ENCODE measurements at regions not wholly inside any gene's neighbourhood (a gene's known extent, or its start where the extent isn't known, plus 50 kb on each side); places are given as distances from the start of the nearest gene placed in this dataset.

DNA sequence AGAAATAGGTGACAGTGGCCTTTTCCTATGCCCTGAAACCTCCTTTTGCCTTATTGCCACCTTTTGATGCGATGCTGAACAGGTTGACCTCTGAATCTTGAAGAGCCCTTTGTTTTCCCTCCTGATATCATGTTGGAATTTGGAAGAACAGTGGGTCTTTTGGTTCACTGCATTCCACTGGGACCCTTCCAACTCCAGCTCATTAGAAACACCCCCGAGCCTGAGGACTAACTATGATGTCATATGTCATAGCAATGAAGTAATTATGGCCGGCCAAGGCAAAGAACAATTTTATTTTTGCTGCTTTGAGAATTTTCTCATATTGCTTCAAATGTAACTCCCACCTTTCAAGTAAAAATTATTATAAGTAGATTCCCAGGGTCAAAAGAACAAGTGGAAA, 353.4 kb upstream of the JAG1 start:
- TF ChIP-seq, protein P1, sequence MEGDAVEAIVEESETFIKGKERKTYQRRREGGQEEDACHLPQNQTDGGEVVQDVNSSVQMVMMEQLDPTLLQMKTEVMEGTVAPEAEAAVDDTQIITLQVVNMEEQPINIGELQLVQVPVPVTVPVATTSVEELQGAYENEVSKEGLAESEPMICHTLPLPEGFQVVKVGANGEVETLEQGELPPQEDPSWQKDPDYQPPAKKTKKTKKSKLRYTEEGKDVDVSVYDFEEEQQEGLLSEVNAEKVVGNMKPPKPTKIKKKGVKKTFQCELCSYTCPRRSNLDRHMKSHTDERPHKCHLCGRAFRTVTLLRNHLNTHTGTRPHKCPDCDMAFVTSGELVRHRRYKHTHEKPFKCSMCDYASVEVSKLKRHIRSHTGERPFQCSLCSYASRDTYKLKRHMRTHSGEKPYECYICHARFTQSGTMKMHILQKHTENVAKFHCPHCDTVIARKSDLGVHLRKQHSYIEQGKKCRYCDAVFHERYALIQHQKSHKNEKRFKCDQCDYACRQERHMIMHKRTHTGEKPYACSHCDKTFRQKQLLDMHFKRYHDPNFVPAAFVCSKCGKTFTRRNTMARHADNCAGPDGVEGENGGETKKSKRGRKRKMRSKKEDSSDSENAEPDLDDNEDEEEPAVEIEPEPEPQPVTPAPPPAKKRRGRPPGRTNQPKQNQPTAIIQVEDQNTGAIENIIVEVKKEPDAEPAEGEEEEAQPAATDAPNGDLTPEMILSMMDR (IDR thresholded peaks at IDR 0.05; ENCODE audit: low read depth, low read length, missing control alignments) = no peak
- no peak overlapping the region for H3K4me3 ChIP-seq (ENCODE audit: low read depth, low read length)
- in situ Hi-C loops (cut with HindIII; ENCODE audit: low sequenced_read_pairs) = no loop called here
- DNase-seq (ENCODE audit: low read depth) = no peak

DNA sequence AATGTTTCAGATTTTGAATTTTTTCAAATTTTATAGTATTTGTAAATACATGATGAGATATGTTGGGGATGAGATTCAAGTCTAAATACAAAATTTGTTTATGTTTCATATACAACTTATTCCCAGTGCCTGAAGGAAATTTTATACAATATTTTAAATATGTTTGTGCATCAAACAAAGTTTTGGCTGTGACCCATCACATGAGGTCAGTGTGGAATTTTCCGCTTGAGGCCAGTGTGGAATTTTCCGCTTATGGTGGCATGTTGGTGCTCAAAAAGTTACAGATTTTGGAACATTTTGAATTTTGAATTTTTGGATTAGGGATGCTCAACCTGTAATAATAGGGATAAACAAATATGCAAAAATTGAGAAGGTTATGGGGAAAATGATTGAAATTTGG, 356.6 kb upstream of the JAG1 start:
- no peak overlapping the region for H3K4me3 ChIP-seq (ENCODE audit: low read depth, low read length)
- no peak for DNase-seq (ENCODE audit: low read depth)
- TF ChIP-seq, protein P1 (IDR thresholded peaks at IDR 0.05; ENCODE audit: low read depth, low read length, missing control alignments) = no peak
- in situ Hi-C loops (cut with HindIII; ENCODE audit: low sequenced_read_pairs) = no loop called here

DNA sequence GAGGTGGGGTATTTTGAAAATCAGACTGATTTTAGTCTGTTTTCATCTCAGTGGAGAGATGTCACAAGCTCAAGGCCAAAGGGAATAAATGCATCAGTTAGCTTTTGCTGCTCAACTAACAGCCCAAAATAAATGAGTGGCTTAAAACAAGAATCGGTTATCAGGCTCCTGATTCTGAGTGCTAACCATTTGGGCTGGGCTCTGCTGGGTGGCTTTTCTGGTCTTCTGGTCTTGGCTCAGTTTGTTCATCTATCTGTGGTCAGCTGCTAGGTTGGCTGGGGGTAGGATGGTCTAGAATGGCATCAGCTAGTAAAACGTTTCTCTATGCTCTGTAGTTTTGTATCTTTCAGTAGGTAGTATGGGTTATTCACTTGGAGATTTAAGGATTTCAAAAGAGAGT, 357.5 kb upstream of the JAG1 start:
- in situ Hi-C loops (cut with HindIII; ENCODE audit: low sequenced_read_pairs) = no loop called here
- DNase-seq (ENCODE audit: low read depth) = no peak
- no peak overlapping the region for H3K4me3 ChIP-seq (ENCODE audit: low read depth, low read length)
- TF ChIP-seq, protein P1 (IDR thresholded peaks at IDR 0.05; ENCODE audit: low read depth, low read length, missing control alignments) = no peak

DNA sequence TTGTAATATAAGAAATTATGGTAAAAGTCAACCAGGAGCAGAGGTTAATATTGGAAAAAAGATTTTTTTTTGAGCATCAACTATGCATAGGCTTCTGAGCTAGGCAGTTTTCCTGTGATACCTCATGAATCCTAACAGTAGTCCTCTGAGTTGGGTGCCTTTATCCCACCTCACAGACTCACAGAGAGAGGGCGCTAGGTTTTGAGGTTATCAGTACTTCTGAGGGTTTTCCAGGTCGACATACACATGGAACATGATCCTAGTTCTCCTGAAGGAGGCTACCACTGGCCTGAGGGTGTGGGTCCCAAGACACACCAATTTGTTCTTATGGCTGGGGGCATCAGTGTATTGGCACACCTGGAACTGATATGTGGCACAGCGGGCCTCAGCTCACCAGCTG, 358.8 kb upstream of the JAG1 start:
- DNase-seq (ENCODE audit: low read depth) = no peak
- H3K4me3 ChIP-seq (ENCODE audit: low read depth, low read length) = no peak overlapping the region
- in situ Hi-C loops (cut with HindIII; ENCODE audit: low sequenced_read_pairs) = no loop called here
- TF ChIP-seq, protein P1 (IDR thresholded peaks at IDR 0.05; ENCODE audit: low read depth, low read length, missing control alignments) = no peak

DNA sequence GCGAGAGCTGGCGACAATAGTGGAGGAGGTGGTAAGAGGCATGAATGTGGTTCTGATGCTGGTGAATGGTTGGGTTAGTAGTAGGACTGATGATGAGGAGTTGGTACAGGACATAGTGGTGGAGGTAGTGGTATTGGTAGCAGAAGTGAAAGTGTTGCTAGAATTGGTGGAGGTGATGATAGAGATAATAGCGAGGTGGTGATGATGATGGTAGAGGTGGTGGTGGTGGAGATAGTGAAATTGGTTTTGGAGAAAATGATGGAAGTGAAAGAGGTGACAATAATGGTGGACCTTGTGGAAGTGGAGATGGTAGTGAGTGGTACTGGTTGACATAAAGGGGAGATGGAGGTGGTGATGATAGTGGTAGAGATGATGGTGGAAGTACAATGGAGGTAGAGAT, 360.2 kb upstream of the JAG1 start:
- no peak for DNase-seq (ENCODE audit: low read depth)
- TF ChIP-seq, protein P1 (IDR thresholded peaks at IDR 0.05; ENCODE audit: low read depth, low read length, missing control alignments) = no peak
- no peak overlapping the region for H3K4me3 ChIP-seq (ENCODE audit: low read depth, low read length)
- in situ Hi-C loops (cut with HindIII; ENCODE audit: low sequenced_read_pairs) = no loop called here

DNA sequence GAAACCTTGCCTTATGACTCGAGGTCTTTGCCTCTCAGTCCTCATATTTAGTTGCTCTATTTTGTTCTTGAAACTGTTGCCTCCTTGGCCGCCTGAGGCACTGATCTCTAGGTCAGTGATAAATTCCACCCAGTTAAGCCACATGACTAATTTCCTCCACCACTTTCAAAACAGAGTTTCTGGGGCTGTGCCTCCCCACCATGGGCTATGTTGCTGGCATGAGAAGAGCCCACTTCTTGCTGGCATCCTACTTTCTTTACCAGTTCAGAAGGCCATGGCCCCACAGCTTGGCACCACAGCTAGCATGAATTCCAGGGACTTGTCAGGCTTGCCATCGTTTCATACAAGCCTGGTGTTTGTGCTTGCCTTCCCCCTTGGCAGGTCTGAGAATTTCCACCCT, 361.4 kb upstream of the JAG1 start:
- DNase-seq (ENCODE audit: low read depth) = no peak
- TF ChIP-seq, protein P1 (IDR thresholded peaks at IDR 0.05; ENCODE audit: low read depth, low read length, missing control alignments) = no peak
- in situ Hi-C loops (cut with HindIII; ENCODE audit: low sequenced_read_pairs) = no loop called here
- no peak overlapping the region for H3K4me3 ChIP-seq (ENCODE audit: low read depth, low read length)

DNA sequence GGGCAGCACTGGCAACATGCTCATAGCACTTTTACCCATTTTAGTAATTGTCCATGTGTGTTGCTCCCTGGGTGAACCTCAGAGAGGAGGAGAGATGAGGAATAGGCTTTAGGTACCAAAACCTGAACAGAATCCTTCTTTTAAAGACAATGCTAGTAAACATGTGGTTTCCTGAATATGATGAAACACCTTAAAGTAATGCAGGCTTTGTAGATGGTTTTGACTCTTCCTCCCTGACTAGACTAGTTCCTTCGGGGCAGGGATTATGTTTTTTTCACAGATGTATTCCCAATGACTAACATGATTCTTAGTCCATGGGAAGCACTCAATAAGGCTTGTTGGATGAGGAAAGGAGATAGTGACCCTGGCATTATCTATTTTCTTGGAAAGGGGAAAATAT, 367.6 kb upstream of the JAG1 start:
- no peak overlapping the region for H3K4me3 ChIP-seq (ENCODE audit: low read depth, low read length)
- no peak for DNase-seq (ENCODE audit: low read depth)
- TF ChIP-seq, protein P1 (IDR thresholded peaks at IDR 0.05; ENCODE audit: low read depth, low read length, missing control alignments) = no peak
- in situ Hi-C loops (cut with HindIII; ENCODE audit: low sequenced_read_pairs) = no loop called here

Measured in astrocyte of the cerebellum (primary cell).